ENCODE measurements at regions not wholly inside any gene's neighbourhood (a gene's known extent, or its start where the extent isn't known, plus 50 kb on each side); places are given as distances from the start of the nearest gene placed in this dataset.

- CTCF ChIA-PET, result no interaction called here
- Mint-ChIP-seq H3K4me3 (ENCODE audit: low read depth, unreplicated experiment) (no peak overlapping the region), H3K4me1 (ENCODE audit: low read depth, unreplicated experiment) (no peaks in the 10 kb centered on the region), H3K9me3 (ENCODE audit: low read depth, unreplicated experiment) (peaks cover 7% of the 10 kb centered on the region), H3K27ac (ENCODE audit: unreplicated experiment) (no peak overlapping the region), H3K27me3 (ENCODE audit: unreplicated experiment) (no peaks in the 10 kb centered on the region), H3K36me3 (ENCODE audit: insufficient read depth, unreplicated experiment) (no peaks in the 10 kb centered on the region)
- BruUV-seq (replicated peaks), result no TSS peak
- TF ChIP-seq, protein P1, sequence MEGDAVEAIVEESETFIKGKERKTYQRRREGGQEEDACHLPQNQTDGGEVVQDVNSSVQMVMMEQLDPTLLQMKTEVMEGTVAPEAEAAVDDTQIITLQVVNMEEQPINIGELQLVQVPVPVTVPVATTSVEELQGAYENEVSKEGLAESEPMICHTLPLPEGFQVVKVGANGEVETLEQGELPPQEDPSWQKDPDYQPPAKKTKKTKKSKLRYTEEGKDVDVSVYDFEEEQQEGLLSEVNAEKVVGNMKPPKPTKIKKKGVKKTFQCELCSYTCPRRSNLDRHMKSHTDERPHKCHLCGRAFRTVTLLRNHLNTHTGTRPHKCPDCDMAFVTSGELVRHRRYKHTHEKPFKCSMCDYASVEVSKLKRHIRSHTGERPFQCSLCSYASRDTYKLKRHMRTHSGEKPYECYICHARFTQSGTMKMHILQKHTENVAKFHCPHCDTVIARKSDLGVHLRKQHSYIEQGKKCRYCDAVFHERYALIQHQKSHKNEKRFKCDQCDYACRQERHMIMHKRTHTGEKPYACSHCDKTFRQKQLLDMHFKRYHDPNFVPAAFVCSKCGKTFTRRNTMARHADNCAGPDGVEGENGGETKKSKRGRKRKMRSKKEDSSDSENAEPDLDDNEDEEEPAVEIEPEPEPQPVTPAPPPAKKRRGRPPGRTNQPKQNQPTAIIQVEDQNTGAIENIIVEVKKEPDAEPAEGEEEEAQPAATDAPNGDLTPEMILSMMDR (IDR thresholded peaks at IDR 0.05; ENCODE audit: unreplicated experiment), result no peak
- intact Hi-C loops (cut with micrococcal nuclease; ENCODE audit: unreplicated experiment), result no loop called here
- DNase-seq, result no peak
Observed at GRCh38 chr1:222066539-222066938, 324.6 kb upstream of the DUSP10 start.

DNA sequence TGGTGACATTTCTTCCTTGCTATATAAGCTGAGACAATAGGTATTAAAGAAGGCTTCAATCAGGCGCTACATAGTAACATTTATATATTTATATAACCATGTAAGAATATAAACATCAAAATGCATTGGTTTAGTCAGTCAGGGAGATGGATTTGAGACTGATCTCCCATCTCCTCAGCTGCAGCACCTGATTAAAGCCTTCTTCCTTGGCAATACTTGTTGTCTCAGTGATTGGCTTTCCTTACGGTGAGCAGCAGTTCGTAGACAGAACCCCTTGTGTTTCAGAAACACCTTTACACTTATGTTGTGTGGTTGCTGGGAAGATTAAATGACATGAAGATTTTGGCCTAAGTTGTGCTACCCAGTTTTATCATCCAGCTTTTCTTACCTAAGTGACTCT, 323.3 kb upstream of the DUSP10 start:
- no peaks in the 10 kb centered on the region for H3K36me3 Mint-ChIP-seq (ENCODE audit: insufficient read depth, unreplicated experiment)
- TF ChIP-seq, protein P1 (IDR thresholded peaks at IDR 0.05; ENCODE audit: unreplicated experiment), result no peak
- no peak overlapping the region for H3K4me3 Mint-ChIP-seq (ENCODE audit: low read depth, unreplicated experiment)
- no peaks in the 10 kb centered on the region for H3K4me1 Mint-ChIP-seq (ENCODE audit: low read depth, unreplicated experiment)
- intact Hi-C loops (cut with micrococcal nuclease; ENCODE audit: unreplicated experiment), result no loop called here
- CTCF ChIA-PET, result no interaction called here
- H3K27me3 Mint-ChIP-seq (ENCODE audit: unreplicated experiment), result no peaks in the 10 kb centered on the region
- peaks cover 7% of the 10 kb centered on the region for H3K9me3 Mint-ChIP-seq (ENCODE audit: low read depth, unreplicated experiment)
- H3K27ac Mint-ChIP-seq (ENCODE audit: unreplicated experiment), result no peak overlapping the region
- no peak for DNase-seq
- BruUV-seq (replicated peaks), result no TSS peak

GRCh38 chr1:222064388-222065211, 322.7 kb upstream of the DUSP10 start:
- Mint-ChIP-seq H3K9me3 (ENCODE audit: low read depth, unreplicated experiment) (peaks cover 7% of the 10 kb centered on the region), H3K4me1 (ENCODE audit: low read depth, unreplicated experiment) (no peaks in the 10 kb centered on the region), H3K27me3 (ENCODE audit: unreplicated experiment) (no peaks in the 10 kb centered on the region), H3K4me3 (ENCODE audit: low read depth, unreplicated experiment) (no peak overlapping the region), H3K27ac (ENCODE audit: unreplicated experiment) (no peak overlapping the region), H3K36me3 (ENCODE audit: insufficient read depth, unreplicated experiment) (no peaks in the 10 kb centered on the region)
- CTCF ChIA-PET, result no interaction called here
- TF ChIP-seq, protein P1 (IDR thresholded peaks at IDR 0.05; ENCODE audit: unreplicated experiment), result no peak
- BruUV-seq (replicated peaks), result no TSS peak
- intact Hi-C loops (cut with micrococcal nuclease; ENCODE audit: unreplicated experiment), result no loop called here
- DNase-seq, result no peak

DNA sequence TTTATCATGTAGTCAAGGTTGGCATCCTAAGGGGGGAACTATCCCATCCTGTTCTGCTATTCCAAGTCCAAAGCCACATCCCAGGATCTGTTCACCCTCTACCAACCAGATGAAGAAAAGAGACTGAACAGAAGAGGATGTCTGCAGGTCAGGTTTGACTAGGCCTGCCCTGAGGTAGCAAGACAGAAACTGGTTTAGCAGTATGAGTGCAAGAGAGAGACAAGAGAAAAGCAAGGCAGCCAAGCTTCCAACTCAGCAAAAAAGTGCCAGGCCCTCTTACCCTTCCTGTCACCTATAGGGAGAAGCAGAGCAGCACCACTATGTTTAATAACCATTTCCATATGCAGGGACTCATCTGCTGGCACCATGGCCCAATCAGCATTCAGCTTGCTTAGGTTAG, 320.8 kb upstream of the DUSP10 start:
- no peaks in the 10 kb centered on the region for H3K27me3 Mint-ChIP-seq (ENCODE audit: unreplicated experiment)
- H3K9me3 Mint-ChIP-seq (ENCODE audit: low read depth, unreplicated experiment), result peaks cover 7% of the 10 kb centered on the region
- H3K4me3 Mint-ChIP-seq (ENCODE audit: low read depth, unreplicated experiment), result no peak overlapping the region
- no peaks in the 10 kb centered on the region for H3K36me3 Mint-ChIP-seq (ENCODE audit: insufficient read depth, unreplicated experiment)
- no peak for DNase-seq
- TF ChIP-seq, protein P1 (IDR thresholded peaks at IDR 0.05; ENCODE audit: unreplicated experiment), result no peak
- no TSS peak for BruUV-seq (replicated peaks)
- no peaks in the 10 kb centered on the region for H3K4me1 Mint-ChIP-seq (ENCODE audit: low read depth, unreplicated experiment)
- intact Hi-C loops (cut with micrococcal nuclease; ENCODE audit: unreplicated experiment), result no loop called here
- CTCF ChIA-PET, result no interaction called here
- H3K27ac Mint-ChIP-seq (ENCODE audit: unreplicated experiment), result no peak overlapping the region

Measured in Calu3 (cell line).